ENCODE measurements at regions not wholly inside any gene's neighbourhood (a gene's known extent, or its start where the extent isn't known, plus 50 kb on each side); places are given as distances from the start of the nearest gene placed in this dataset.

DNA sequence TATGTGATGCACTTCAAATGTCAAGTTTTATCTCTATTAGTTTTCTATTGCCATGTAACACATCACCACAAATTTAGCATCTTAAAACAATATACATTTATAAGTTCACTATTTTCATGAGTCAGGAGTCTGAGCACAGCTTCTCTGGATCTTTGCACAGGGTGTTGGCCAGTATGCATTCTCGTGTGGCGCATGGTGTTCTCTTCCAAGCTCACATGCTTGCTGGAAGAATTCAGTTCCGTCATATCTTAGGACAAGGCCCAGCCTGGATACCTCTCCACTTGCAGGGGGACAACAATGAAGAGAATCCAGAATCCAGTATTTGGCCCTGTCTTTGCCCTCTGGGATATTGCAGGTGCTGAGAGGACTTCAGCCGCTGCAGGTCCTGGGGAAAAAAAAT, 51.0 kb upstream of the ECI2 start:
- TF ChIP-seq, protein P1, sequence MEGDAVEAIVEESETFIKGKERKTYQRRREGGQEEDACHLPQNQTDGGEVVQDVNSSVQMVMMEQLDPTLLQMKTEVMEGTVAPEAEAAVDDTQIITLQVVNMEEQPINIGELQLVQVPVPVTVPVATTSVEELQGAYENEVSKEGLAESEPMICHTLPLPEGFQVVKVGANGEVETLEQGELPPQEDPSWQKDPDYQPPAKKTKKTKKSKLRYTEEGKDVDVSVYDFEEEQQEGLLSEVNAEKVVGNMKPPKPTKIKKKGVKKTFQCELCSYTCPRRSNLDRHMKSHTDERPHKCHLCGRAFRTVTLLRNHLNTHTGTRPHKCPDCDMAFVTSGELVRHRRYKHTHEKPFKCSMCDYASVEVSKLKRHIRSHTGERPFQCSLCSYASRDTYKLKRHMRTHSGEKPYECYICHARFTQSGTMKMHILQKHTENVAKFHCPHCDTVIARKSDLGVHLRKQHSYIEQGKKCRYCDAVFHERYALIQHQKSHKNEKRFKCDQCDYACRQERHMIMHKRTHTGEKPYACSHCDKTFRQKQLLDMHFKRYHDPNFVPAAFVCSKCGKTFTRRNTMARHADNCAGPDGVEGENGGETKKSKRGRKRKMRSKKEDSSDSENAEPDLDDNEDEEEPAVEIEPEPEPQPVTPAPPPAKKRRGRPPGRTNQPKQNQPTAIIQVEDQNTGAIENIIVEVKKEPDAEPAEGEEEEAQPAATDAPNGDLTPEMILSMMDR (IDR thresholded peaks at IDR 0.05 in 8 of 11, conservative IDR thresholded peaks at IDR 0.05 in 3 of 11): no peak
- no peak for TF ChIP-seq POLR2A (IDR thresholded peaks at IDR 0.05)
- no peak for TF ChIP-seq POLR2AphosphoS5 (IDR thresholded peaks at IDR 0.05)

Measured in spleen (tissue), 7 donors.